ENCODE measurements at regions not wholly inside any gene's neighbourhood (a gene's known extent, or its start where the extent isn't known, plus 50 kb on each side); places are given as distances from the start of the nearest gene placed in this dataset.

DNA sequence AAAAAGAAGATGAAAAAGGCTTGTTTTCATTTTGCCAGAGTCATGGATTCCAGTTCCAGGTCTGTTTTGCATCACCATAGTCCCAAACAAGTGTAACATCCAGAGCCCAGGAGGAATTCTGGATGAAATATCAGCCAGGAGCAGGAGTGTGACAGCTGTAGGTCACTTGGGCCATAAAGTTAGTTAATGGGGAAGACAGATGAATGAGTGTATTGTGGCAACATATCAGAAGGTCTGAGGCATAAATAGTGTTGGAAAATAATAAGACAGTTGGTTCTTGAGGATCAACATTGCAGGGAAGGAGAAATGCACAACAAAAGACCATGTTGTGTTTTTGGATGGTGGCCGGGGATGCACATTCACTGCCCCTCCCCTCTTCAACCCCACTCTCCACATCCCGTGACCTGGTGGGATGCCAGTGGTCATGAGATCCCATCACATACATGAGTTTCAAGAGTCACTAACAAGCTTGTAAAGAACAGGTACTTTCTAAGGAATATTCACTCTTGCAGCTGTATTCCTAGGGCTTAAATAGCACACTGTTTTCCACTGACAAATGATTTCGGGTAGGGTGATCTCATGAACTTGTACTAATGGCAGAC lies 83.1 kb upstream of the IGFBP7 start:
- no peak for TF ChIP-seq POLR2A (IDR thresholded peaks at IDR 0.05)
- TF ChIP-seq CTCF (IDR thresholded peaks at IDR 0.05) = no peak
- TF ChIP-seq EP300 (IDR thresholded peaks at IDR 0.05) = no peak
- TF ChIP-seq POLR2AphosphoS5 (IDR thresholded peaks at IDR 0.05) = no peak
